HG03280 (cell line): ENCODE measurements at regions not wholly inside any gene's neighbourhood (a gene's known extent, or its start where the extent isn't known, plus 50 kb on each side); places are given as distances from the start of the nearest gene placed in this dataset.
"Not testable (repeated sequence)": the region's sequence is repeated elsewhere in the genome, so short reads cannot be mapped to it uniquely, and the experiment has no call there.

Experiments
- ATAC-seq: cut with Tn5 transposase; IDR thresholded peaks from one replicate; pipeline ENCODE4 v1.9.1; 2021; ENCODE audit warnings: mild to moderate bottlenecking, moderate library complexity; ENCODE audit not compliant: unreplicated experiment

GRCh38 chr2:41129988-41130387, 678.1 kb upstream of the SLC8A1 start:
- ATAC-seq: no peak

- ATAC-seq: no peak
These were observed 685.1 kb upstream of the SLC8A1 start for GRCh38 chr2:41137031-41137430.

DNA sequence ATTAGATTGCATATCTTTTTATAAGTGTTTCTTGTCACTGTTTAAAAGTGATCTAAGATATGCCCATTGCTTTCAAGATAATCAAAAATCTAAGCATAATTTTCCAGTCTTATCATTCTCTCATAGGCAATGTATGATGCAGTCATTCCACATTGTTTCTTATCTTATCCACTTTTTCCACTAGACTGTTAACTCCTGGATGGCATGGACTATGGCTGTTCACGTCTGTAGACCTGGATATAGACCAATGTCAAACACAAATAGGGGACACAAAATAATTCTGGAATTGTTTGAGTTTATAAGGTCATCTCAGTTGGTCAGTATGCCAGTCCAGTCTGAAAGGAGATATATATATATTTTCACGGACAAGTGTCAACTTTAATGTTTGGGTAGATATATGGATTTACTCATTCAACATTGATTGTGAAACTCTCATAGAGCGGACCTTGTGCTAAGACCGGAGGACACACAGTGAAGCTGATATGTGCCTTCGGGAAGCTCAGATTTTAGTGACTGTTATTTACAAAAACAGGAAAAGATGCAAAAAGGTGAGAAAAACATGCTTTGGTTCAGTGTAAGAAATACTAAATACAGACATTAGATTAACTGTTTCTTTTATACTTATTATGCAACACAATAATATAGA, 689.4 kb upstream of the SLC8A1 start:
- ATAC-seq: no peak

DNA sequence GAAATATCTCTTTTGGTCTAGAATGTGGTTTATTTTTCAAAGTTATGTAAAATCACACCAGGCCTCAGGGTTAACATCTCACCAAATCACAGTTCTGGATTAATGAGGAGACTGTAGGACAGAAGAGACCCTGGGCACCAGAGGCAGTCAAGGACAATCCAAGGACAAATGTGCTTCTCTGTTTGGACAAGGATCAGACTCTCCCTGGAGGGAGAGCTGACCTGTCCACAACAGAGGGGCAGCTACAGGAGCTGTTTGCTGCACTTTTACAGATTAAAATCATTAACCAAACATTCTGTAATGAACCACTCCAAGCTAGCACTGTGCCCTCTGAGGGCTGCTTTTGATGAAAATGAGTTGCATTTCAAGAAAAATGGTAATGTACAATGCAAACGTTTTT, 690.6 kb upstream of the SLC8A1 start:
- ATAC-seq: no peak

- no peak for ATAC-seq
These were observed 693.2 kb upstream of the SLC8A1 start for GRCh38 chr2:41145066-41145465.

GRCh38 chr2:41149054-41149453, 697.2 kb upstream of the SLC8A1 start:
- no peak for ATAC-seq

DNA sequence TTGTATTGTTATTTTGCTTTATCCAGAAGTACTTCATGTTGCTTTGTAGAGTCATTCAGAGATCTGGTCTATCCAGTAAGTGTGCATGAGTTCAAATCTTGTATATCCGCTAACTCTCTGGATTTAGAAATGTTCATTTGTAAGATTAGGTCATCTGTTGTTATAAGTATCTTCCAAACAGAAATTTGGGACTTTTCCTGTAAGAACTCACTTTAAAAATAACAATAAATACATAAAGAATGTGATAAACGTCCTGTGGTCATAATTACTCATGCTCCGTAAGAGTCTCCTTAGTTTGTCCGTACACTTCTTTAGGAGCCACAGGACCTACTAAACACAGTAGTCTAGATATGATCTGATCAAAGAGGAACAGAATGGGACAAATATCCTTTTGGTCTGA, 699.9 kb upstream of the SLC8A1 start:
- ATAC-seq: no peak

DNA sequence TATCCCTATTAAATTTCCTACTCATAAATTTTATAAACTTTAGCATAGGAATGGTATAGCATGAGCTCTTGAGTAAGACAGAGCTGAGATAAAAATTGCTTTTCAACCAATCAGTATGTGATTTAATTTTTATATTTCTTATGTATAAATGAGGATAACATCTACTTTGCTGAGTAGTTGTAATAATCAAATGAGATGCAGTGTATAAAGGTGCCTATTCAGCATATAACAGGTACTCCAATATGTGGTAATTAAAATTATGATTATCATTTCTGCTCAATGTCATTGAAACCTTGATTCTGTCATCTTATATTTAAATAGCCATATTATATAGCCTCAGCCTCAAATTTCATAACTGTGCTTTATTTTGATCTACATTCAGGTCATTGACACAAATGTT, 700.4 kb upstream of the SLC8A1 start:
- no peak for ATAC-seq

GRCh38 chr2:41160439-41160838, 708.5 kb upstream of the SLC8A1 start:
- ATAC-seq: no peak

GRCh38 chr2:41167014-41167413, 715.1 kb upstream of the SLC8A1 start:
- no peak for ATAC-seq

DNA sequence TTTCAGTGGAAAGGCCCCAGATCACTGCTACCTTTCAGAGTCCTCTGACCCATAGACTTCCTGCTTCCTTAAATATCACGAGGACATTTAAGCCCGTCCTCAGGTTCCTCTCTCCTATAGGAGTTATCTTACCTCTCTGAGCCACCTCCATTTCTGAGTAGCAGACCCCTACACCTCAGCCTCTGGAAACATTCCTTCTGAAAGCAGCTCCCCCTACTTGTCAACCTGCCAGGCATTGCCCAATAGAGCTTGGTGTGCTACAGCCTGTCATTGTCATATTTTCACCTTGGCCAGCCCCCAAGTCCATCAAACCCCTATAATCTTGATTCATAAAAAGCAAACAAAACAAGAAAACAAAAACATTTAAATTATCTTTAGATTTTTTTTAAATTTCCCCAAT, 717.9 kb upstream of the SLC8A1 start:
- ATAC-seq: no peak

GRCh38 chr2:41170589-41170988, 718.7 kb upstream of the SLC8A1 start:
- ATAC-seq: no peak

GRCh38 chr2:41180387-41180786, 728.5 kb upstream of the SLC8A1 start:
- ATAC-seq: no peak

GRCh38 chr2:41182961-41183360, 731.1 kb upstream of the SLC8A1 start:
- no peak for ATAC-seq

DNA sequence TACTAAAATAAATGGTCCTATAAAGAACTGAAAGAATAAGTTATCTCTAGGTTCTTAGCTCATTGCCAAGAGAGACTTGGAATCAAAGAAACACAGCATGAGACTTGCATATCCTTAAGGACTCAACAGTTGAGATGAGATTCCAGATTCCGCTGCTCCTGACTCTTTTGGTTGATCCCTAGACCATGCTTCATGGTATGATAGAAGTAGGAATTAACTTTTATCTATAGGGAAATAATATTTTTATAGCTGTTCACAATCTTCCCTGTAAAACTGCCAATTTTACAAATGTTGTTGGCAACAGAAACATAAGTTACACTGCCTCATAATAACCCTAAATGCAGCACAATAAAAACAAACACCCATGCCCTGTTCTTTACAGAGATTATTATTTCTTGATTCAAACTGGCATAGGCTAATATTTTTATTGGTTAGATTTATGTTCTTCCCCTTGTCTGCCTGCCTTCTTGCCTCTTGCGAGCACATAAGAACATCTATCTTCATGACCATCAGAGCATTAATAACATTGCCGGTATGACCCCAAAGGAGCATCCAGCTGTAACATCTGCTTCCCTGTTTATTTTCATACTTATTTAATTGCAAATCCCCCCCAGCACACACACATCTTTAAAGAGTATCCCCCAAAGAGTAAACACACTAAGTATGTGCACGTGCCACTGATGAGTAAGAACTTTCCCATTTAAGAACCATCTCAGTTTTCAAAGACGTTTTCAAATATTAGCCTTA, 735.7 kb upstream of the SLC8A1 start:
- ATAC-seq: no peak

DNA sequence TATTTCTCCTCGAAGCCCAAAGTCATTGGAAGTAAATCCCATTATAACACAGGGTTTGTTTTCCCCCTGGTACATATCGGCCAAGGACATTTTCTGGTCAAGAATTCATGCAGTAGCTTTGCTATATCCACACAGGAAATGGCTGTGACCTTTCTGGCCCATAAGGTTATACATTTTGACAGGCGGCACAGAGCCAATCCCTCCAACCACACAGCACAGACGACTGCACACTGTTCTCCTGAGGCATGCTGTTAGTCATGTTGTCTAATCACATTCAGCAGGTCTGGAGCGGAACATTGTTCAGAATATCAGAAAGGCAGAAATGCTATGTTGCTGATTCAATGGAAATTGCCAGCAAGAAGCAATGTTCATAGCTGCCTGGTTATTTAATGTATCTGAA, 742.3 kb upstream of the SLC8A1 start:
- ATAC-seq: no peak

DNA sequence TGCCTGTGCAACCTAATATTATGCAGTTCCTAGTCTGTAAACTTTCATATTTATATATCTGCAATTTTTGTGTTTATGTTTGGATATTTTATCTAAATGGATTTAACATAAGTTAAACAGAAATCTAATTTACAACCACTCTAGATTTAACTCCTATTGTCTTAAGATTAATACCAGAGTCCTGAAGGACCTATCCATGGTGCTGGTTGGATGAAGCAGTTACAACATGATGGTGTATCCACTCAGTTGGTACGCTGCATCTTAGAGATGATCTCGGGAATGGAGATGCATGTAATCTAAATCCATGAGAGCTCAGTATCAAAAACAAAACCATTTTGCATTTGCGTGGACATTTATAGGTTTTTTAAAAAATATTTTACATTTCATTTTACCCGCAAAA, 745.9 kb upstream of the SLC8A1 start:
- no peak for ATAC-seq

DNA sequence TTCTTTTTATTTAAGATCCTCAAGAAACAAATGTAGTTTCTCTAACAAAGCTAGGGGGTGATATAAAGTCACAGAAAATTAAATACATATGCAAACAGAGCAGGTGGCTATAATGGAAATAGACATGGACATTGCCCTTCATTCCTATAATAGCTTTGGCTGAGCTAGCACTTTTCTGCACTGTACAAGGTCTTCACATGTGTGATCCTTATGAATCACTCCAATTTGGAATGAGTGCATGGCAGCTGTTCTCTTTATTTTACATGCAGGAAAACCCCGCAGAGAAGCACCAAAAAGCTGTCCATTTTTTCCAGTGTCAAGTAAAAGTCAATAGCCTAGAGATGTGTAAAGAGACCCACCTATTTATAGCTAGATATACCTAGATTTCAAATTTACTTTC, 747.4 kb upstream of the SLC8A1 start:
- ATAC-seq: no peak

- ATAC-seq: no peak
These were observed 752.4 kb upstream of the SLC8A1 start for GRCh38 chr2:41204315-41204714.

GRCh38 chr2:41206004-41206403, 754.1 kb upstream of the SLC8A1 start:
- ATAC-seq: no peak

- no peak for ATAC-seq
These were observed 755.7 kb upstream of the SLC8A1 start for GRCh38 chr2:41207578-41207977.

- ATAC-seq: not testable (repeated sequence)
These were observed 758.1 kb upstream of the SLC8A1 start for GRCh38 chr2:41210030-41210429.

DNA sequence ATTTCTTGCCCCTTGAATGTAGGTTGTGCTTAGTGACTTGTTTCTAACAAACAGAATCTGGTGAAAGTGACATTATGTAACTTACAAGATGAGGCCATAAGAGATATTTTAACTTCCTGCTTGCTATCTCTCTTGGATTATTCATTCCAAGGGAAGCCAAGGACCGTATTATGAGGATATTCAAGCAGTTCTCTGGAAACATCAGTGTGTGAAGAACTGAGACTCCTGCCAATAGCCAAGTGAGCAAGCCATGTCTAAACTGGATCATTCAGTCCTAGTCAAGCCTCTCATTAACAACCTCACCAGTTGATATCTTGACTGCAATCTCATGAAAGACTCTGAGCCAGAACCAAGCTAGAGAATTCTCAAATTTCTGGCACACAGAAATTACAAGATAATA, 765.1 kb upstream of the SLC8A1 start:
- ATAC-seq: no peak
